CD14-positive monocyte (primary cell): ENCODE measurements at regions not wholly inside any gene's neighbourhood (a gene's known extent, or its start where the extent isn't known, plus 50 kb on each side); places are given as distances from the start of the nearest gene placed in this dataset.

Experiments
- DNase-seq, 3 donors: peaks; one replicate each; pipeline ENCODE4 v3.0.0-alpha.2; 2011 to 2022
- H2AFZ ChIP-seq: 2 replicates; pipeline ENCODE4 v1.6.0; 2012; ENCODE audit warnings: mild to moderate bottlenecking, low read depth, low read length, inconsistent platforms; ENCODE audit not compliant: insufficient read depth, poor library complexity, severe bottlenecking
- H3K27ac ChIP-seq, 2 donors: 1 replicate in 1 of 2; 2 replicates in 1 of 2; pipeline ENCODE4 v1.5.1; 2012 to 2013; ENCODE audit warnings: low read length in 2 of 2, control low read depth in 1 of 2, inconsistent platforms in 1 of 2, low read depth in 1 of 2, mild to moderate bottlenecking in 1 of 2
- H3K27me3 ChIP-seq, 2 donors: one replicate each; pipeline versions ENCODE4 v1.6.0 to v1.6.1; 2011 to 2013; ENCODE audit warnings: low read length in 2 of 2; ENCODE audit not compliant: control insufficient read depth in 2 of 2, insufficient read depth in 2 of 2
- H3K36me3 ChIP-seq, 2 donors: replicated peaks in 1 of 2; 1 replicate in 1 of 2; 2 replicates in 1 of 2; pipeline versions ENCODE4 v1.5.1 to v1.6.1; 2012 to 2013; ENCODE audit warnings: low read length in 2 of 2, control low read depth in 1 of 2, inconsistent platforms in 1 of 2, mild to moderate bottlenecking in 1 of 2; ENCODE audit not compliant: insufficient read depth in 2 of 2, control insufficient read depth in 1 of 2
- H3K4me1 ChIP-seq, 2 donors: 1 replicate in 1 of 2; 2 replicates in 1 of 2; pipeline versions ENCODE4 v1.5.1 to v1.6.1; 2012 to 2013; ENCODE audit warnings: low read length in 2 of 2, control low read depth in 1 of 2, inconsistent platforms in 1 of 2, mild to moderate bottlenecking in 1 of 2, moderate library complexity in 1 of 2; ENCODE audit not compliant: insufficient read depth in 2 of 2, control insufficient read depth in 1 of 2
- H3K4me2 ChIP-seq: replicated peaks from 2 replicates; pipeline ENCODE3; 2012; ENCODE audit warnings: low read length, moderate library complexity, mild to moderate bottlenecking; ENCODE audit not compliant: poor library complexity, severe bottlenecking; ENCODE audit errors: extremely low read depth
- H3K4me3 ChIP-seq, 3 experiments: fragments of 200-600 bp in 1 of 3; sonication (generic) in 1 of 3; replicated peaks in 1 of 3; 1 replicate in 2 of 3; 2 replicates in 1 of 3; pipeline ENCODE4 v1.5.1; 2011 to 2013; ENCODE audit warnings: low read length in 3 of 3, mild to moderate bottlenecking in 3 of 3, control low read depth in 2 of 3, low read depth in 2 of 3, inconsistent platforms in 1 of 3, moderate library complexity in 1 of 3
- H3K79me2 ChIP-seq: 2 replicates; pipeline ENCODE4 v1.6.0; 2012; ENCODE audit warnings: mild to moderate bottlenecking, control low read depth, inconsistent platforms, low read length, moderate library complexity; ENCODE audit not compliant: insufficient read depth
- H3K9ac ChIP-seq: 2 replicates; pipeline ENCODE4 v1.6.0; 2017; ENCODE audit warnings: low read length, mild to moderate bottlenecking; ENCODE audit not compliant: insufficient read depth, poor library complexity, severe bottlenecking
- H3K9me3 ChIP-seq, 2 donors: replicated peaks in 1 of 2; 1 replicate in 1 of 2; 2 replicates in 1 of 2; pipeline versions ENCODE4 v1.5.1 to v1.6.1; 2012 to 2013; ENCODE audit warnings: low read length in 2 of 2, control low read depth in 1 of 2; ENCODE audit not compliant: control insufficient read depth in 1 of 2, insufficient read depth in 1 of 2
- H4K20me1 ChIP-seq: 2 replicates; pipeline ENCODE4 v1.6.0; 2012; ENCODE audit warnings: mild to moderate bottlenecking, low read length, control low read depth, moderate library complexity; ENCODE audit not compliant: insufficient read depth
- H3K27ac Mint-ChIP-seq, 7 donors: one replicate each; pipeline ENCODE4 v1.8.0; 2020; ENCODE audit warnings: mild to moderate bottlenecking in 7 of 7, mixed read lengths in 7 of 7, moderate library complexity in 6 of 7, inconsistent platforms in 2 of 7
- H3K27me3 Mint-ChIP-seq, 3 donors: one replicate each; pipeline ENCODE4 v1.8.0; 2021 to 2022; ENCODE audit warnings: low read depth in 3 of 3, mild to moderate bottlenecking in 3 of 3, mixed read lengths in 3 of 3, moderate library complexity in 3 of 3, inconsistent platforms in 1 of 3
- H3K36me3 Mint-ChIP-seq, 2 donors: one replicate each; pipeline ENCODE4 v1.8.0; 2020; ENCODE audit warnings: mixed read lengths in 2 of 2, inconsistent platforms in 1 of 2, mild to moderate bottlenecking in 1 of 2
- H3K4me1 Mint-ChIP-seq: one replicate; pipeline ENCODE4 v1.8.0; 2020; ENCODE audit warnings: mild to moderate bottlenecking, mixed read lengths
- H3K4me3 Mint-ChIP-seq, 2 donors: one replicate each; pipeline ENCODE4 v1.8.0; 2020; ENCODE audit warnings: mild to moderate bottlenecking in 2 of 2, mixed read lengths in 2 of 2, moderate library complexity in 1 of 2
- H3K9me3 Mint-ChIP-seq, 7 donors: one replicate each; pipeline ENCODE4 v1.8.0; 2020 to 2022; ENCODE audit warnings: mixed read lengths in 7 of 7, mild to moderate bottlenecking in 6 of 7, moderate library complexity in 6 of 7, inconsistent platforms in 2 of 7
- WGBS: methylation state at CpG from one replicate; pipeline ENCODE4 v1.1.5; 2013; ENCODE audit warnings: missing lambda C conversion rate; ENCODE audit not compliant: insufficient coverage; 5-methylcytosine and 5-hydroxymethylcytosine counted together
- intact Hi-C, 2 donors: fragments of 100-400 bp; cut with micrococcal nuclease; formaldehyde crosslinking; loops; one replicate each; pipeline versions ENCODE4 v1.15.0 to v1.15.1; 2023
- TF ChIP-seq, protein P1 (sequence below): fragments of 200-600 bp; IDR thresholded peaks from one replicate; pipeline ENCODE4 v1.8.0; 2022; ENCODE audit warnings: antibody characterized with exemption, mild to moderate bottlenecking

DNA sequence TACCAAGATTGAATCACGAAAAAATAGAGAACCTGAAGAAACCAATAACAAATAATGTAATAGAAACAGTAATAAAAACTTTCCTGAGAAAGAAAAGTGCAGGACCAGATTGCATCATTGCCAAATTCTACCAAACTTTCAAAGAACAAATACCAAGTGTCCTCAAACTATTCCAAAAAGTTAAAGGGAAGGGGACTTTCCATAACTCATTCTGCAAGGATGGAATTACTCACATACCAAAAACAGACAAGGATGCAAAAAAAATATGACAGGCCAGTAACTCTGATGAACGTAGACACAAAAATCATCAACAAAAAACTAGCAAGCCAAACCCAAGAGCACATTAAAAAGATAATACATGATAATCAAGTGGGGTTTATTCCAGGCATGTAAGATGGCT, 172.3 kb upstream of the SLC35G4 start:
- DNase-seq, result no peak
- H3K4me2 ChIP-seq, result no peak overlapping the region
- H3K27ac ChIP-seq, result no peak overlapping the region
- TF ChIP-seq, protein P1, sequence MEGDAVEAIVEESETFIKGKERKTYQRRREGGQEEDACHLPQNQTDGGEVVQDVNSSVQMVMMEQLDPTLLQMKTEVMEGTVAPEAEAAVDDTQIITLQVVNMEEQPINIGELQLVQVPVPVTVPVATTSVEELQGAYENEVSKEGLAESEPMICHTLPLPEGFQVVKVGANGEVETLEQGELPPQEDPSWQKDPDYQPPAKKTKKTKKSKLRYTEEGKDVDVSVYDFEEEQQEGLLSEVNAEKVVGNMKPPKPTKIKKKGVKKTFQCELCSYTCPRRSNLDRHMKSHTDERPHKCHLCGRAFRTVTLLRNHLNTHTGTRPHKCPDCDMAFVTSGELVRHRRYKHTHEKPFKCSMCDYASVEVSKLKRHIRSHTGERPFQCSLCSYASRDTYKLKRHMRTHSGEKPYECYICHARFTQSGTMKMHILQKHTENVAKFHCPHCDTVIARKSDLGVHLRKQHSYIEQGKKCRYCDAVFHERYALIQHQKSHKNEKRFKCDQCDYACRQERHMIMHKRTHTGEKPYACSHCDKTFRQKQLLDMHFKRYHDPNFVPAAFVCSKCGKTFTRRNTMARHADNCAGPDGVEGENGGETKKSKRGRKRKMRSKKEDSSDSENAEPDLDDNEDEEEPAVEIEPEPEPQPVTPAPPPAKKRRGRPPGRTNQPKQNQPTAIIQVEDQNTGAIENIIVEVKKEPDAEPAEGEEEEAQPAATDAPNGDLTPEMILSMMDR, result no peak
- H3K9me3 ChIP-seq, result peaks cover 2 to 7% of the 10 kb centered on the region in 2 donors
- Mint-ChIP-seq H3K4me3 (no peak overlapping the region), H3K9me3 (peaks cover 3 to 11% (median 6%) of the 10 kb centered on the region in 7 donors), H3K36me3 (no peaks in the 10 kb centered on the region), H3K4me1 (no peaks in the 10 kb centered on the region), H3K27me3 (peaks cover 0 to 6% (median 5%) of the 10 kb centered on the region in 3 donors), H3K27ac (no peak overlapping the region)
- no peaks in the 10 kb centered on the region for H4K20me1 ChIP-seq
- no peak overlapping the region for H3K4me3 ChIP-seq
- no peak overlapping the region for H3K9ac ChIP-seq
- WGBS, result no CpG with 5 or more reads among the region's 2 CpGs
- H3K79me2 ChIP-seq, result no peaks in the 10 kb centered on the region
- H3K4me1 ChIP-seq, result no peaks in the 10 kb centered on the region
- intact Hi-C loops, result no loop called here
- no peaks in the 10 kb centered on the region for H3K27me3 ChIP-seq
- H2AFZ ChIP-seq, result no peak overlapping the region
- H3K36me3 ChIP-seq, result no peaks in the 10 kb centered on the region

DNA sequence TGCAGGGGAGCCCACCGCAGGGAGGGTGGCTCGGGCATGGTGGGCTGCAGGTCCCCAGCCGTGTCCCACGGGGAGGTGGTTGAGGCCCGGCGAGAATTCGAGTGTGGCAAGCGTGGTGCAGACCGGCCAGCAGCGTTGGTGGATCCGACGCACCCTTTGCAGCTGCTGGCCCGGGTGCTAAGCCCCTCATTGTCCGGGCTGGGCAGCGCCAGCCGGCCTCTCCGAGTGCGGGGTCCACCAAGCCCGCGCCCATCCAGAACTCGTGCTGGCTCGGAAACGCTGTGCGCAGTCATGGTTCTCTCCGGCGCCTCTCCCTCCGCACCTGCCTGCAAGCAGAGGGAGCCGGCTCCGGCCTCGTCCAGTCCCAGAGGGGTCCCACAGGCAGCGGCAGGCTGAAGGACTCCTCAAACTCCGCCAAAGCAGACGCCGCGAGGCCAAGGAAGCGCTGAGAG, 177.0 kb upstream of the SLC35G4 start:
- intact Hi-C loops, result no loop called here
- peaks cover 5 to 21% (median 13%) of the 10 kb centered on the region in 7 donors for H3K9me3 Mint-ChIP-seq
- no peak overlapping the region for H3K9ac ChIP-seq
- no peak overlapping the region for H2AFZ ChIP-seq
- H3K79me2 ChIP-seq, result no peaks in the 10 kb centered on the region
- WGBS, result 95% methylated on average over 32 of the region's 36 CpGs
- H3K4me3 Mint-ChIP-seq, result no peak overlapping the region
- peaks cover 5 to 24% of the 10 kb centered on the region in 2 donors for H3K9me3 ChIP-seq
- no peaks in the 10 kb centered on the region for H3K27me3 ChIP-seq
- no peaks in the 10 kb centered on the region for H3K36me3 ChIP-seq
- H3K27ac ChIP-seq, result no peak overlapping the region
- H3K36me3 Mint-ChIP-seq, result no peaks in the 10 kb centered on the region
- H3K4me1 ChIP-seq, result no peaks in the 10 kb centered on the region
- H4K20me1 ChIP-seq, result no peaks in the 10 kb centered on the region
- TF ChIP-seq, protein P1, result no peak
- no peak for DNase-seq
- no peak overlapping the region for H3K4me2 ChIP-seq
- H3K27me3 Mint-ChIP-seq, result peaks cover 0 to 5% (median 1%) of the 10 kb centered on the region in 3 donors
- H3K4me3 ChIP-seq, result no peak overlapping the region
- H3K4me1 Mint-ChIP-seq, result no peaks in the 10 kb centered on the region
- no peak overlapping the region for H3K27ac Mint-ChIP-seq
